ENCODE measurements at regions not wholly inside any gene's neighbourhood (a gene's known extent, or its start where the extent isn't known, plus 50 kb on each side); places are given as distances from the start of the nearest gene placed in this dataset.
"Not testable (repeated sequence)": the region's sequence is repeated elsewhere in the genome, so short reads cannot be mapped to it uniquely, and the experiment has no call there.

DNA sequence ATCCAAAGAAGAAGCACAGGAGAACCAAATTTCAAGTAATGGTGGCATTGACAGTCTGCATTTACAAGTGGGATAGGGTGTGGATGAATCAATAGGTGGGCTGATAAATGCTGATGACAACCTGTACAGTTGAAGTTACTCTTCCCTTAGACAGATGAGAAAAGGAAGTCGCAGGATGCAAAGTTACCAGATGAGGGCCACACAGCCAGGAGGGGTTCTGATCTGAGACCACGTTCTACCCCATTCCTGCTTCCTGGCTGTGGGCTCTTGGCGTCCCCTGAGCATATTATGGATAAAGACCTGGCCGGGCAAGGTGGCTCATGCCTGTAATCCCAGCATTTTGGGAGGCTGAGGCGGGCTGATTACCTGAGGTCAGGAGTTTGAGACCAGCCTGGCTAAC lies 104.6 kb downstream of the EOMES start:
- Mint-ChIP-seq H3K4me3 (no peak overlapping the region), H3K27me3 (no peaks in the 10 kb centered on the region), H3K4me1 (peaks cover 2% of the 10 kb centered on the region), H3K36me3 (peaks cover 8% of the 10 kb centered on the region), H3K9me3 (peaks cover 7% of the 10 kb centered on the region), H3K27ac (no peak overlapping the region)
- no peak for ATAC-seq (ENCODE audit: low read depth)
- no peak for DNase-seq (ENCODE audit: low spot score in 2 of 2)

DNA sequence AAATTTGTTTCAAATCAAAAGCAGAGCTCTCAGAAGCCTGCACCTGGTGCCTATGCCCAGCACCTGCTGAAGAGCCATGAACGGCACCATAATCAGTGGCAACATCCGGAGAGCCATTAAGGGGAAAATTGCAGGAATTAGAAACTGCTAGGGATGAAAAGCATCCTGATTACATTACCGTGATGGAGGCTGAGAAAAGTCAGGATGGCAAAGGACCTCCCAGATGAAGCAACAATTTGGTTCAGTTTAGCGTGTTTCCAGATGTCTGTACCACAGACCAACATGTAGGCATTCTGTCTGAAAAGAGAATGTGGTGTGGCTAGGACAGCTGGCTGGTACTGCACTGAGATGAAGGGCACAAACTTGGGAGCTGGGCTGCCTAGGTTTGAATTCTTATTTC lies 106.1 kb downstream of the EOMES start:
- Mint-ChIP-seq H3K36me3 (peaks cover 8% of the 10 kb centered on the region), H3K4me3 (no peak overlapping the region), H3K27ac (no peak overlapping the region), H3K9me3 (peaks cover 7% of the 10 kb centered on the region), H3K27me3 (no peaks in the 10 kb centered on the region), H3K4me1 (peaks cover 11% of the 10 kb centered on the region)
- ATAC-seq (ENCODE audit: low read depth) = no peak
- DNase-seq (ENCODE audit: low spot score in 2 of 2) = no peak

GRCh38 chr3:27615555-27615954 lies 106.6 kb downstream of the EOMES start:
- peaks cover 16% of the 10 kb centered on the region for H3K4me1 Mint-ChIP-seq
- no peak overlapping the region for H3K27ac Mint-ChIP-seq
- peaks cover 8% of the 10 kb centered on the region for H3K36me3 Mint-ChIP-seq
- H3K27me3 Mint-ChIP-seq = no peaks in the 10 kb centered on the region
- no peak overlapping the region for H3K4me3 Mint-ChIP-seq
- no peak for ATAC-seq (ENCODE audit: low read depth)
- DNase-seq (ENCODE audit: low spot score in 2 of 2) = no peak
- H3K9me3 Mint-ChIP-seq = peaks cover 7% of the 10 kb centered on the region

- DNase-seq (ENCODE audit: low spot score in 2 of 2) = no peak
- H3K9me3 Mint-ChIP-seq = peaks cover 7% of the 10 kb centered on the region
- H3K4me1 Mint-ChIP-seq = peaks cover 21% of the 10 kb centered on the region
- no peak overlapping the region for H3K4me3 Mint-ChIP-seq
- H3K27ac Mint-ChIP-seq = no peak overlapping the region
- no peak for ATAC-seq (ENCODE audit: low read depth)
- peaks cover 8% of the 10 kb centered on the region for H3K36me3 Mint-ChIP-seq
- H3K27me3 Mint-ChIP-seq = no peaks in the 10 kb centered on the region
Observed at GRCh38 chr3:27614592-27614991, 107.5 kb downstream of the EOMES start.

- Mint-ChIP-seq H3K4me1 (peaks cover 21% of the 10 kb centered on the region), H3K36me3 (peaks cover 8% of the 10 kb centered on the region), H3K9me3 (peaks cover 7% of the 10 kb centered on the region), H3K27ac (no peak overlapping the region), H3K27me3 (no peaks in the 10 kb centered on the region), H3K4me3 (no peak overlapping the region)
- ATAC-seq (ENCODE audit: low read depth) (no peak), DNase-seq (ENCODE audit: low spot score in 2 of 2) (no peak)
Observed at GRCh38 chr3:27613846-27614500, 108.2 kb downstream of the EOMES start.

GRCh38 chr3:27610800-27611525 lies 111.2 kb downstream of the EOMES start:
- Mint-ChIP-seq H3K36me3 (peaks cover 8% of the 10 kb centered on the region), H3K4me1 (peaks cover 31% of the 10 kb centered on the region), H3K9me3 (peaks cover 7% of the 10 kb centered on the region), H3K27me3 (no peaks in the 10 kb centered on the region), H3K4me3 (peak overlapping the region; percentile 71), H3K27ac (peak overlapping the region; percentile 77)
- DNase-seq (ENCODE audit: low spot score in 2 of 2) (no peak), ATAC-seq (ENCODE audit: low read depth) (peak; percentile 84)

GRCh38 chr3:27607370-27607769 lies 114.8 kb downstream of the EOMES start:
- ATAC-seq (ENCODE audit: low read depth) (peak; percentile 27), DNase-seq (ENCODE audit: low spot score in 2 of 2) (no peak)
- H3K4me1 Mint-ChIP-seq = peaks cover 29% of the 10 kb centered on the region
- H3K27ac Mint-ChIP-seq = peak overlapping the region; percentile 50
- no peak overlapping the region for H3K4me3 Mint-ChIP-seq
- no peaks in the 10 kb centered on the region for H3K9me3 Mint-ChIP-seq
- no peaks in the 10 kb centered on the region for H3K27me3 Mint-ChIP-seq
- H3K36me3 Mint-ChIP-seq = peaks cover under 1% of the 10 kb centered on the region

DNA sequence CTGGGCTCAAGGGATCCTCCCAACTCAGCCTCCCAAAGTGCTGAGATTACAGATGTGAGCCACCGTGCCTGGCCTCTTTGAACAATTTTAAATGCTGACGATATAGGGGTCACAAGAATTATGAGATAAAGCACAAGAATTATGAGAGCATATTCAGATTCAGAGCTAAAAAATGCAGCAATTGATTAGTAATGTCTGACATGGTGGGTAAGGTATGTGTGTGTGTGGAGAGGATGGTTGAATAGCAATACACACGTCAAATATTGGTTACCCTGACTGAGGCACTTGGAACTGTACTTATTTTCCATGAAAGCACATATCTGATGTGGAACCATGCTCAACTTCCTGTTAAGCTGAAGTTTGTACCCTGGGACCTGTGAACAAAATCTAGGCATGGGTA lies 115.6 kb downstream of the EOMES start:
- peaks cover 25% of the 10 kb centered on the region for H3K4me1 Mint-ChIP-seq
- H3K36me3 Mint-ChIP-seq = peaks cover 4% of the 10 kb centered on the region
- no peak overlapping the region for H3K4me3 Mint-ChIP-seq
- H3K27ac Mint-ChIP-seq = no peak overlapping the region
- ATAC-seq (ENCODE audit: low read depth) (no peak), DNase-seq (ENCODE audit: low spot score in 2 of 2) (no peak)
- H3K27me3 Mint-ChIP-seq = no peaks in the 10 kb centered on the region
- H3K9me3 Mint-ChIP-seq = no peaks in the 10 kb centered on the region

- H3K9me3 Mint-ChIP-seq; H3K27me3 Mint-ChIP-seq; H3K27ac Mint-ChIP-seq; H3K4me1 Mint-ChIP-seq; DNase-seq (ENCODE audit: low spot score in 2 of 2); H3K36me3 Mint-ChIP-seq; ATAC-seq (ENCODE audit: low read depth); H3K4me3 Mint-ChIP-seq: not testable (repeated sequence)
Observed at GRCh38 chr3:27601311-27601710, 117.1 kb upstream of the SLC4A7 start.

DNA sequence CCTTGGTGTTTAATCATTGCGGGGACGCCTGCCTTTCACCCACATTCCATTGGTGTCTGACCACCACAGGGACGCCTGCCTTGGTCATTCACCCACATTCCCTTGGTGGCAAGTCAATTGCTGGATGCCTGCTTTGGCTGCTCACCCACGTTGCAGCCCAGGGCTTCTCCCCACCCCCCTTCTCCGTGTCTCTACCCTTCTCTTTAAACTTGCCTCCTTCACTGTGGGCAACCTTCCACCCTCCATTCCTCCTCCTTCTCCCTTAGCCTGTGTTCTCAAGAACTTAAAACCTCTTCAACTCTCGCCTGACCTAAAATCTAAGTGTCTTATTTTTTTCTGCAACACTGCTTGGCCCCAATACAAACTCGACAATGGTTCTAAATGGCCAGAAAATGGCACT lies 115.6 kb upstream of the SLC4A7 start:
- not testable (repeated sequence) for H3K9me3 Mint-ChIP-seq; H3K4me1 Mint-ChIP-seq; H3K4me3 Mint-ChIP-seq; DNase-seq (ENCODE audit: low spot score in 2 of 2); ATAC-seq (ENCODE audit: low read depth); H3K27ac Mint-ChIP-seq; H3K36me3 Mint-ChIP-seq; H3K27me3 Mint-ChIP-seq

- H3K4me1 Mint-ChIP-seq = peaks cover 7% of the 10 kb centered on the region
- no peaks in the 10 kb centered on the region for H3K27me3 Mint-ChIP-seq
- no peaks in the 10 kb centered on the region for H3K9me3 Mint-ChIP-seq
- DNase-seq (ENCODE audit: low spot score in 2 of 2) (no peak), ATAC-seq (ENCODE audit: low read depth) (no peak)
- no peak overlapping the region for H3K27ac Mint-ChIP-seq
- H3K4me3 Mint-ChIP-seq = no peak overlapping the region
- no peaks in the 10 kb centered on the region for H3K36me3 Mint-ChIP-seq
Observed at GRCh38 chr3:27596921-27597320, 112.7 kb upstream of the SLC4A7 start.

GRCh38 chr3:27596334-27596841 lies 112.2 kb upstream of the SLC4A7 start:
- H3K27me3 Mint-ChIP-seq = no peaks in the 10 kb centered on the region
- no peaks in the 10 kb centered on the region for H3K36me3 Mint-ChIP-seq
- DNase-seq (ENCODE audit: low spot score in 2 of 2) = no peak
- no peaks in the 10 kb centered on the region for H3K9me3 Mint-ChIP-seq
- peak; percentile 47 for ATAC-seq (ENCODE audit: low read depth)
- H3K27ac Mint-ChIP-seq = no peak overlapping the region
- no peak overlapping the region for H3K4me3 Mint-ChIP-seq
- peaks cover 13% of the 10 kb centered on the region for H3K4me1 Mint-ChIP-seq

- Mint-ChIP-seq H3K36me3 (no peaks in the 10 kb centered on the region), H3K4me3 (no peak overlapping the region), H3K27me3 (no peaks in the 10 kb centered on the region), H3K27ac (no peak overlapping the region), H3K9me3 (no peaks in the 10 kb centered on the region), H3K4me1 (peaks cover 21% of the 10 kb centered on the region)
- ATAC-seq (ENCODE audit: low read depth) (no peak), DNase-seq (ENCODE audit: low spot score in 2 of 2) (no peak)
Observed at GRCh38 chr3:27594096-27594690, 110.0 kb upstream of the SLC4A7 start.

DNA sequence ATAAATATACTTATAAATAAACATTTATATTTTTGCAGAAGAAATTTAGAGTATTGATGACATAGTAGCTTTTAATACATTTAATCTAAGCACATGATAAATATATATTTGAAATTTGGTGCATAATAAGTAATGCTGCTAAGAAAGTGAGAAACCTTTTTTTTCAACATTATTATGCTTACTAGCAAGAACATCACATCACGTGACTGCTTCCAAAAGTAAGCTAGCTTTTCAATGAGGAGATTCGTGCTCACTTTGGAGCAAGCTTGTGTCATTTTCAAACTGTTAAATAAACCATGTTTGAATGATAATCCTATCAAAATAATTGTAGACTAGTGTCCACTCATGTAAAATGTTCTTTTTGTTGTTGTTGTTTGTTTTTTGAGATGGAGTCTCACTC lies 109.0 kb upstream of the SLC4A7 start:
- Mint-ChIP-seq H3K36me3 (no peaks in the 10 kb centered on the region), H3K4me1 (peaks cover 21% of the 10 kb centered on the region), H3K27ac (no peak overlapping the region)

More for the DNA sequence above, 109.0 kb upstream of the SLC4A7 start:
- no peak for DNase-seq (ENCODE audit: low spot score in 2 of 2)
- no peak for ATAC-seq (ENCODE audit: low read depth)
- Mint-ChIP-seq H3K27me3 (no peaks in the 10 kb centered on the region), H3K4me3 (no peak overlapping the region), H3K9me3 (no peaks in the 10 kb centered on the region)

Data from memory B cell (primary cell).